ENCODE measurements at regions not wholly inside any gene's neighbourhood (a gene's known extent, or its start where the extent isn't known, plus 50 kb on each side); places are given as distances from the start of the nearest gene placed in this dataset.

DNA sequence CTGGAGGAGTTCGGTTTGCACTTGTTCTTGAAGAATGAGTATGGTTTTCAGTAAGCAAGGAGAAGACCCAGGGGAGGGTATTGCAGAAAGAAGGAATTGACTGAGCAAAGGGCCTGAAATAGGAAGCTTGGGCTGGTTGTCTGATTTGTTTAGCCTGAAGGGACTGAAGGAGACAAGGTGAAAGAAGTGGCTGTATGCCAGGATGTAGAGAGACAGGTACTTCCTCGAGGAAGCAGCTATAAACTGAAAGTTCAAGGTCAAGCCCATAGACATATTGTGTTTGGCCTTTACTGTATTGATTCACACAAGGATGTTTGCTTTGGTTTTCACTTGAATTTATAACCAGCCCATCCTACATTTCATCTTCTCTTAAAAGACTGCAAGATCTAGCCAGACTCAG is 183.1 kb downstream of the PALM2AKAP2 start:
- Histone ChIP-seq H3K4me1 (peaks cover 0 to 3% of the 10 kb centered on the region in 2 donors), H3K36me3 (no peaks in the 10 kb centered on the region), H3K27ac (no peak overlapping the region), H3K9me3 (no peaks in the 10 kb centered on the region), H3K4me3 (no peak overlapping the region), H3K27me3 (no peaks in the 10 kb centered on the region)
- no peak for TF ChIP-seq CTCF (IDR thresholded peaks at IDR 0.05)
- DNase-seq (ENCODE audit: low spot score): no peak

DNA sequence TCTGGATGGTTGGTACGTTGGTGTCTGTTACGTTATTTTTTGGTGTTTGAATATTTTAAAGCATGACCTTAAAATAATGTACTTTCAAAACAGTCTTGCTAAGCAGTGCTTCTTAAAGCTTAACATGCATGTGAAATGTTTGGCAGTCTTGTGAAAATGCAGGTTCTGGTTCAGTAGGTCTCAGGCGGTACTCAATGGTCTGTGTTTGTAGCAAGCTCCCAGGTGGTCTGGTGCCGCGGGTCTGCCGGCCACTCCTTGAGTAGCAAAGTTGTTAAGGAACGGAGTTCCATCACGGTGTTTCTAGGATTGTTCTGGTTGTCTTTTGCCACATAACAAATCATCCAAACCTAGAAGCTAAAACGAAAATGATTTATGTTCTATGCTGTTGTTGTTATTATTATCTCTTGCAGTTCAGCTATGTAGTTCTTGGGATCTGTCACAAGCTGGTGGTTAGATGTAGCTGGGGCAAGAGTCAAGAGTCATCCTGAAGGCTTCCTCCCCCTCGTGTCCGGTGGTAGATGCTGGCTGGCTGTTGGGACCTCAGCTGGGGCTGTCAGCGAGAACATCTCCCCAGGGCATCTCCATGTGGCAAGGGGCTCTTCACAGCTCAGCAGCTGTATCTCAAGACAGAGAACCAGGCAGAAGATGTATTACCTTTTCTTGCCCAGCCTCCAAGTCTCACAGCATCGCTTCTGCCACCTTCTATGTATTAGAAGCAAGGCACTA is 186.8 kb downstream of the PALM2AKAP2 start:
- H3K27me3 ChIP-seq: no peaks in the 10 kb centered on the region
- peaks cover 0 to 22% of the 10 kb centered on the region in 2 donors for H3K4me1 ChIP-seq
- DNase-seq (ENCODE audit: low spot score): no peak
- no peaks in the 10 kb centered on the region for H3K36me3 ChIP-seq
- H3K9me3 ChIP-seq: no peaks in the 10 kb centered on the region
- no peak for TF ChIP-seq CTCF (IDR thresholded peaks at IDR 0.05)
- H3K4me3 ChIP-seq: no peak overlapping the region
- H3K27ac ChIP-seq: no peak overlapping the region

DNA sequence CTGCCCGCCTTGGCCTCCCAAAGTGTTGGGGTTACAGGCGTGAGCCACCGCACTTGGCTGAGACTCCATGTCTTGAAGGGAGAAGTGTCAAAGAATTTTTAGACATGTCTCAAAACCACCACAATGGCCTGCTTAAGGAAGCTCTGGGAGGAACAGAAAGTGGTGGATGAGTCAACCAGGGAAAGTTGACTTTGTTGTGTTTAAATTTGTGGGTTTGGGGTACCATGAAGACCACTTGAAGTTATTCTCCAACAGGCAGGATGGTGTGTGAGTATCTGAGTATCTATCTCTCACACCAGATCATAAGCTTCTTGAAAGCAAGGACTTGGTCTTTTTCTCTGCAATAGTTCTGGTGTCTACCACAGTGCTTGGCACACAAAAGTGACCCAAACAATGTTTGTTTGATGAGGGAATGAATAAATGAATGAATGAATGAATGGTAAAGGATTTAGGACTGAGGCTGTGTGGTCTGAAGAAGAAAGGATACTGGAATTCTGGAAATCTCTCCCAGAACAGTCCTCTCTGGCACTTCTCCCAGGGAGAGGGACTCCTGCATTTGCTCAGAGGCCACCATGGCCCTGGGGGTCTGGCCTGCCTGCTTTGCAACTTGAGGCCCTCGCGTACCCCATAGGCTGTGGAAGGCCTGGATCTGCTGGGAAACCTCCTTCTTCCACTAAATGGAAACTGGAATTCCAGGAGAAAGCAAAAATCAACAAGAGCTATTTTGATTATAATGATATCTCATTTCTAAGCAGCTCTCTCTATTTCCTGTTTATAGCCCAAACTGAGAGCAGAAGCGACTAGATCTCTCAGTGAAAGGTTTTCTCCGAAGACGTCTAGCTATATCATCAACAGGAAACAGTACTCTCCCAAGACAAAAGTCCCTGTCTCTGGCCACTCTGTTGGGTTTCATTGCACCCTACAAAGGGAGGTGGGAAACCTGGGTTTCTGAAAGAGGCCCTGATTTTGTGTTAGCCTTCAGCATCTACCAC is 187.9 kb downstream of the PALM2AKAP2 start:
- Histone ChIP-seq H3K27ac (peak overlapping the region; percentile 27 to 33), H3K4me3 (no peak overlapping the region), H3K27me3 (no peaks in the 10 kb centered on the region), H3K4me1 (peaks cover 0 to 22% of the 10 kb centered on the region in 2 donors), H3K9me3 (no peaks in the 10 kb centered on the region), H3K36me3 (no peaks in the 10 kb centered on the region)
- no peak for TF ChIP-seq CTCF (IDR thresholded peaks at IDR 0.05)
- no peak for DNase-seq (ENCODE audit: low spot score)

DNA sequence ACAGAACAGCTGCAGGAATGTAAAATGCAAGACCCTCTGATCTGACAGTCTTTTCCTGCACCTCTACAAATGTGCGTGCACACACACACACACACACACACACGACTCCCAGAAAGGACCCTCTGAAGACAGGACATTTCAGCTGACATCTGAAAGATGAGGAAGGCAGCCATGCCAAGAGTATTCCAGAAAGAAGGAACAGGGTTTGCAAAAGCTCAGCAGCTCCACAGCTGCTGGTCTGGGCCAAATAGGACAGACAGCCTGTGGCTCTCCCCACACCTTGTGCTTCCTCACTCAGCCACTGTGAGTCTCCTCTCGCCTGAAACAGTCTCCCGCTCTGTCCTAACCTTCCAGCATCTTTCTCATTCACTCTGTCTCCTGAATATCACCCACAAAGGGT is 189.0 kb downstream of the PALM2AKAP2 start:
- TF ChIP-seq CTCF (IDR thresholded peaks at IDR 0.05): no peak
- DNase-seq (ENCODE audit: low spot score): no peak
- H3K36me3 ChIP-seq: no peaks in the 10 kb centered on the region
- no peak overlapping the region for H3K4me3 ChIP-seq
- no peaks in the 10 kb centered on the region for H3K27me3 ChIP-seq
- no peaks in the 10 kb centered on the region for H3K9me3 ChIP-seq
- H3K27ac ChIP-seq: peak overlapping the region; percentile 27 to 31
- H3K4me1 ChIP-seq: peaks cover 0 to 29% of the 10 kb centered on the region in 2 donors

DNA sequence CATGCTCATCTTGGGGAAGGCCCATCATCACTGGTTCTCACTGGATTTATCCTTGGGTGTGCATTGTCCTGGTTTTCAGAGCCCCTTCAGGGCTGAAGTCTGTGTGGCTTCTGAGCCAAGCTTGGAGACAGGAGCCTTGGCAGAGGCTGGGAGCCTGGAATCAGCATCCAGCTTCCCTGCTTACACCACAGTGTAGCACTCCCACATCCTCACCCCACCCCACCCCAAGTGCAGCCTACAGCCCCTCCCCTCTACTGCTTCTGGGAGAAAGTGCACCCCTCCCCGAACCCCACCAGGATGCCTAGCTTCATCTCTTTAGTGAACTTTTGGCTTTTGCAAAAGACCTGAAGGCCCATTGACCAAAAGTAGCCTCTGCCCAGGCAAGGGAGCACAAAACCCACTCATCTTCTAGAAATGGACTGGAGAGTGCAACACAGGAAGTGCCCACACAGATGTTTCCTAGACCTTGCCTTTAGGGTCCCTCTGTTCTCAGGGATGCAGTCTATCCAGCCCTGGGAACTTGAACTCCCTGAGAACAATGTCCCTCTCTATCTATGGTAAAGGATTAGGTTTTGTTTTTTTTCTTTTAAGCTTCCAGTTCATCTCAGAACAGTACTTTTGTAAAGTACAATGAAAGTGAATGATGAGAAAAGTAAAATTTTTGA is 189.7 kb downstream of the PALM2AKAP2 start:
- TF ChIP-seq CTCF (IDR thresholded peaks at IDR 0.05): no peak
- no peak overlapping the region for H3K4me3 ChIP-seq
- H3K27me3 ChIP-seq: no peaks in the 10 kb centered on the region
- H3K36me3 ChIP-seq: no peaks in the 10 kb centered on the region
- DNase-seq (ENCODE audit: low spot score): no peak
- peak overlapping the region; percentile 27 to 31 for H3K27ac ChIP-seq
- H3K9me3 ChIP-seq: no peaks in the 10 kb centered on the region
- peaks cover 0 to 36% of the 10 kb centered on the region in 2 donors for H3K4me1 ChIP-seq
